Mesenchymal stem cell (in vitro differentiated cells and primary cell): ENCODE measurements at regions not wholly inside any gene's neighbourhood (a gene's known extent, or its start where the extent isn't known, plus 50 kb on each side); places are given as distances from the start of the nearest gene placed in this dataset.
A peak's percentile ranks its signal among the peaks of the same experiment; 100 is the strongest.

Experiments used
- DNase-seq: peaks from one replicate; pipeline ENCODE4 v3.0.0-alpha.2; 2013
- H2AFZ ChIP-seq: one replicate; pipeline ENCODE4 v1.6.1; 2013; ENCODE audit warnings: low read depth, mild to moderate bottlenecking, control low read depth, inconsistent platforms, low read length, moderate library complexity
- H2AK5ac ChIP-seq: 2 replicates; pipeline ENCODE4 v1.6.1; 2013; ENCODE audit warnings: low read length, moderate library complexity, mild to moderate bottlenecking, inconsistent platforms; ENCODE audit not compliant: severe bottlenecking
- H2BK120ac ChIP-seq: one replicate; pipeline ENCODE4 v1.6.1; 2013; ENCODE audit warnings: low read depth, mild to moderate bottlenecking, inconsistent platforms, low read length, moderate library complexity
- H2BK12ac ChIP-seq, 2 experiments: one replicate each; pipeline ENCODE4 v1.6.1; 2013; ENCODE audit warnings: inconsistent platforms in 2 of 2, low read length in 2 of 2, mild to moderate bottlenecking in 2 of 2, moderate library complexity in 2 of 2, control low read depth in 1 of 2
- H2BK15ac ChIP-seq: one replicate; pipeline ENCODE4 v1.6.1; 2013; ENCODE audit warnings: mild to moderate bottlenecking, low read depth, inconsistent platforms; ENCODE audit not compliant: poor library complexity, severe bottlenecking
- H2BK5ac ChIP-seq: 2 replicates; pipeline ENCODE4 v1.6.1; 2013; ENCODE audit warnings: low read depth, mild to moderate bottlenecking, low read length, control low read depth, inconsistent platforms; ENCODE audit not compliant: poor library complexity, severe bottlenecking
- H3K14ac ChIP-seq, 2 experiments: one replicate each; pipeline ENCODE4 v1.6.1; 2013; ENCODE audit warnings: inconsistent platforms in 2 of 2, low read length in 2 of 2, control low read depth in 1 of 2, mild to moderate bottlenecking in 1 of 2, moderate library complexity in 1 of 2
- H3K18ac ChIP-seq, 2 experiments: one replicate each; pipeline ENCODE4 v1.6.1; 2013; ENCODE audit warnings: inconsistent platforms in 2 of 2, low read length in 2 of 2, control low read depth in 1 of 2, low read depth in 1 of 2, mild to moderate bottlenecking in 1 of 2
- H3K23ac ChIP-seq, 2 experiments: one replicate each; pipeline ENCODE4 v1.6.1; 2013; ENCODE audit warnings: inconsistent platforms in 2 of 2, low read length in 2 of 2, mild to moderate bottlenecking in 2 of 2, moderate library complexity in 2 of 2, control low read depth in 1 of 2
- H3K27ac ChIP-seq: 2 replicates; pipeline ENCODE4 v1.5.1; 2013; ENCODE audit warnings: mild to moderate bottlenecking, moderate library complexity, low read length, control low read depth, inconsistent platforms; ENCODE audit not compliant: poor library complexity, severe bottlenecking
- H3K27me3 ChIP-seq, 2 experiments: 2 replicates each; pipeline versions ENCODE4 v1.6.1 to v1.7.0; 2013; ENCODE audit warnings: low read length in 2 of 2, mild to moderate bottlenecking in 2 of 2, moderate library complexity in 2 of 2, control low read depth in 1 of 2, inconsistent platforms in 1 of 2; ENCODE audit not compliant: control insufficient read depth in 1 of 2, insufficient read depth in 1 of 2
- H3K36me3 ChIP-seq, 2 experiments: 2 replicates each; pipeline versions ENCODE4 v1.6.1 to v1.7.0; 2013; ENCODE audit warnings: low read length in 2 of 2, control low read depth in 1 of 2, inconsistent platforms in 1 of 2, low read depth in 1 of 2, mild to moderate bottlenecking in 1 of 2; ENCODE audit not compliant: insufficient read depth in 2 of 2, control insufficient read depth in 1 of 2
- H3K4ac ChIP-seq, 2 experiments: one replicate each; pipeline ENCODE4 v1.6.1; 2013; ENCODE audit warnings: inconsistent platforms in 2 of 2, low read length in 2 of 2, mild to moderate bottlenecking in 2 of 2, moderate library complexity in 2 of 2, control low read depth in 1 of 2, low read depth in 1 of 2
- H3K4me1 ChIP-seq: 2 replicates; pipeline ENCODE4 v1.6.1; 2013; ENCODE audit warnings: low read depth, low read length, control low read depth; ENCODE audit not compliant: control insufficient read depth, insufficient read depth
- H3K4me2 ChIP-seq: 2 replicates; pipeline ENCODE4 v1.6.1; 2013; ENCODE audit warnings: low read length, mild to moderate bottlenecking, inconsistent platforms; ENCODE audit not compliant: poor library complexity, severe bottlenecking
- H3K4me3 ChIP-seq, 2 experiments: 2 replicates each; pipeline versions ENCODE4 v1.5.1 to v1.7.0; 2013; ENCODE audit warnings: low read length in 2 of 2, mild to moderate bottlenecking in 2 of 2, control low read depth in 1 of 2, low read depth in 1 of 2; ENCODE audit not compliant: insufficient read depth in 1 of 2
- H3K79me1 ChIP-seq: replicated peaks from 2 replicates; pipeline ENCODE4 v1.6.1; 2013; ENCODE audit warnings: mild to moderate bottlenecking, control low read depth, low read length, inconsistent platforms; ENCODE audit not compliant: poor library complexity, severe bottlenecking
- H3K9ac ChIP-seq: 2 replicates; pipeline ENCODE4 v1.7.0; 2013; ENCODE audit warnings: mild to moderate bottlenecking, low read length, moderate library complexity
- H3K9me3 ChIP-seq: 2 replicates; pipeline ENCODE4 v1.7.0; 2013; ENCODE audit warnings: mild to moderate bottlenecking, low read length; ENCODE audit not compliant: control insufficient read depth
- H4K8ac ChIP-seq: one replicate; pipeline ENCODE4 v1.6.1; 2013; ENCODE audit warnings: inconsistent platforms, mild to moderate bottlenecking, low read length, moderate library complexity
- H4K91ac ChIP-seq: one replicate; pipeline ENCODE4 v1.6.1; 2013; ENCODE audit warnings: mild to moderate bottlenecking, low read length, inconsistent platforms
- WGBS: methylation state at CpG from one replicate; pipeline ENCODE4 v1.1.7; 2013; ENCODE audit warnings: mixed read lengths; 5-methylcytosine and 5-hydroxymethylcytosine counted together

- Histone ChIP-seq H3K9ac (no peak overlapping the region), H3K27me3 (no peaks in the 10 kb centered on the region), H3K36me3 (peaks cover 0 to 8% of the 10 kb centered on the region in 2 experiments), H3K27ac (no peak overlapping the region), H4K91ac (peak overlapping the region; percentile 14), H3K79me1 (peaks cover 18% of the 10 kb centered on the region), H3K23ac (no peak overlapping the region), H3K9me3 (no peaks in the 10 kb centered on the region), H2AK5ac (no peak overlapping the region), H2BK15ac (no peak overlapping the region), H3K18ac (peak overlapping the region in 1 of 2 experiments; percentile 74), H4K8ac (no peak overlapping the region), H2AFZ (no peak overlapping the region), H3K14ac (no peak overlapping the region), H2BK12ac (peak overlapping the region; percentile 9 to 89), H3K4me3 (no peak overlapping the region), H2BK120ac (peak overlapping the region; percentile 56), H3K4me2 (no peak overlapping the region), H2BK5ac (no peak overlapping the region), H3K4ac (no peak overlapping the region), H3K4me1 (peaks cover 63% of the 10 kb centered on the region)
- no peak for DNase-seq
- 89% methylated on average over 12 of the region's 12 CpGs for WGBS
Observed at GRCh38 chr16:85332175-85332574, 219.9 kb upstream of the CIBAR2 start.

GRCh38 chr16:85333337-85333736 is 221.1 kb upstream of the CIBAR2 start:
- Histone ChIP-seq H2BK120ac (peak overlapping the region; percentile 35), H2BK12ac (peak overlapping the region; percentile 35 to 86), H3K18ac (peak overlapping the region; percentile 11 to 52), H2BK15ac (peak overlapping the region; percentile 82), H4K8ac (peak overlapping the region; percentile 76), H3K4me2 (no peak overlapping the region), H3K9me3 (no peaks in the 10 kb centered on the region), H3K79me1 (peaks cover 16% of the 10 kb centered on the region), H3K36me3 (peaks cover 0 to 8% of the 10 kb centered on the region in 2 experiments), H3K14ac (no peak overlapping the region), H2AK5ac (no peak overlapping the region), H3K4me1 (peaks cover 58% of the 10 kb centered on the region), H2AFZ (no peak overlapping the region), H3K4ac (peak overlapping the region in 1 of 2 experiments; percentile 97), H3K9ac (no peak overlapping the region), H3K23ac (no peak overlapping the region), H2BK5ac (no peak overlapping the region), H3K4me3 (no peak overlapping the region), H3K27me3 (no peaks in the 10 kb centered on the region), H4K91ac (peak overlapping the region; percentile 97), H3K27ac (no peak overlapping the region)
- WGBS = 93% methylated on average over 9 of the region's 9 CpGs
- no peak for DNase-seq

- H3K4ac ChIP-seq = peak overlapping the region; percentile 75 to 97
- H3K9ac ChIP-seq = no peak overlapping the region
- H3K9me3 ChIP-seq = no peaks in the 10 kb centered on the region
- no peak overlapping the region for H3K27ac ChIP-seq
- H3K79me1 ChIP-seq = peaks cover 17% of the 10 kb centered on the region
- no peak overlapping the region for H2BK5ac ChIP-seq
- H4K8ac ChIP-seq = peak overlapping the region; percentile 76
- H4K91ac ChIP-seq = peak overlapping the region; percentile 97
- H2AK5ac ChIP-seq = peak overlapping the region; percentile 45
- H3K4me1 ChIP-seq = peaks cover 52% of the 10 kb centered on the region
- H2BK120ac ChIP-seq = peak overlapping the region; percentile 90
- H3K14ac ChIP-seq = peak overlapping the region in 1 of 2 experiments; percentile 64
- DNase-seq = no peak
- peak overlapping the region; percentile 82 to 91 for H3K18ac ChIP-seq
- peak overlapping the region; percentile 86 to 98 for H2BK12ac ChIP-seq
- H3K27me3 ChIP-seq = no peaks in the 10 kb centered on the region
- H3K23ac ChIP-seq = peak overlapping the region in 1 of 2 experiments; percentile 35
- no peak overlapping the region for H3K4me3 ChIP-seq
- H3K4me2 ChIP-seq = no peak overlapping the region
- H2BK15ac ChIP-seq = peak overlapping the region; percentile 89
- 74% methylated on average over 28 of the region's 29 CpGs for WGBS
- H2AFZ ChIP-seq = no peak overlapping the region
- H3K36me3 ChIP-seq = peaks cover 0 to 12% of the 10 kb centered on the region in 2 experiments
Observed at GRCh38 chr16:85333744-85334640, 221.7 kb upstream of the CIBAR2 start.
